Effector CD4-positive, alpha-beta T cell (primary cell): ENCODE measurements at regions not wholly inside any gene's neighbourhood (a gene's known extent, or its start where the extent isn't known, plus 50 kb on each side); places are given as distances from the start of the nearest gene placed in this dataset.

ENCODE experiments used
- DNase-seq: peaks from one replicate; pipeline ENCODE4 v3.0.0-alpha.2; 2020

DNA sequence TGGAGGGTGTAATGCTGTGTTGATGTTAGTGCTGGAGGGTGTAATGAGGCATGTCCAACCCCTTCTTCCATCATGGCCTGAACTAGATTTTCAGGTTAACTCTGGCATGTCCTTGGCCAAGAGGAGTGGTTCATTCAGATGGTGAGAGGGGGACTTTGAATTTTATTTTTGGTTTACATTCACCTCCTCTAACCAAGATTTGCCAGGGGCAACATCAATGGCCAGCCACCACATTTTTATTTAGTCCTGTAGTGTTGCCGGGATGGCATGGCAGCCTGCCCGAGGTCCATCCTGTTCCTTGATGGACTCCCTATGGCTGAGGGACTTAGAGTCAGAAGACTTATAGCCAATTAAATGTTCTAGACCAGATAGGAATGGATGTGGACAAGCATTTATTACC lies 484.6 kb upstream of the HS6ST1 start:
- DNase-seq = no peak

DNA sequence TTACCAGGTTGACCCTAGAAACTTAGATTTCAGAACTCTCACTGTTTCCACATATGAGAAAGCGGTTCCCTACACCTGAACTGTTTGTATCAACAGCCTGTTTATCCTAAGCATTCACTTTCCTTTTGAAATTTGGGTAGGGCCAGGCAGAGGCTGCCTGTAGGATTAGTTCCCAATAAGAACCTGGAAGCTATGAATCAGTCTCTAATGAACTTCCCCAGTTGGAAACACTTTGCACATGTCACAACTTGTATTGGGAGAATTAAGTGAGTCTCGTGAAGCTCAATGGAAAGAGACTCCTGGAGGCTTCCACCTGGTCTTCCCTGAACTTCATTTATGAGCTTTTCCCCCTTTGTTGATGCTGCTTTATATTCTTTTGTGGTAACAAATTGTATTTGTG lies 486.6 kb upstream of the HS6ST1 start:
- DNase-seq = no peak

DNA sequence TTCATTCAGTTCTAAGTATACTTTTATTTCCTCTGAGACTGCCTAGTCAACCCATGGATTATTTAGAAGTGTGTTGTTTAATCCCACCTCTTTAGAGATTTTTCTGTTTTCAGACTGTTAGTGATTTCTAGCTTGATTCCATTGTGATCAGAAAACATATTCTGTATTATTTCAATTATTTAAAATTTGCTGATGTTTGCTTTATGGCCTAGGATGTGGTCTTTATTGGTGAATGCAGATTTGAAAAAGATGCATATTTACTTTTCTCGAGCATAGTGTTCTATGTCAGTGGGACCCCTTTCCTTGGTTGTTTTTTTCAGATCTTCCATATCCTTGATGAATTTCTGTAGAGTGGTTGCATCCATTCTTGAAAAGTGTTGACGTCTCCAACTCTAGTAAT lies 487.2 kb upstream of the HS6ST1 start:
- DNase-seq = no peak

DNA sequence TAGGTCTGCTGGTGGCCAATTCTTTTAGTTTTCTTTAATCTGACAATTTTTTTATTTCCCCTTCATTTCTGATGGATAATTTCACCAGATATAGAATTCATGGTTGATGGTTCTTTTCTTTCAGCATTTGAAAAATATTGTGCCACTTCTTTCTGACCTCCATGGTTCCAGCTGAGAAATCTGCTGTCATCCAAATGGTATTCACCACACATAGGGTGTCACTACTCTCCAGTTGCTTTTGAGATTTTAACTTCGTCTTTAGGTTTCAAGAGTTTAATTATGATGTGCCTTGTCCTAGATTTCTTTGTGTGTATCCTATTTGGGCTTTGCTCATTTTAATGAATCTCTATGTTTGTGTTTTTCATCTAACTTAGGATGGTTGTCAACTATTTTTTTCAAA lies 488.6 kb upstream of the HS6ST1 start:
- no peak for DNase-seq

DNA sequence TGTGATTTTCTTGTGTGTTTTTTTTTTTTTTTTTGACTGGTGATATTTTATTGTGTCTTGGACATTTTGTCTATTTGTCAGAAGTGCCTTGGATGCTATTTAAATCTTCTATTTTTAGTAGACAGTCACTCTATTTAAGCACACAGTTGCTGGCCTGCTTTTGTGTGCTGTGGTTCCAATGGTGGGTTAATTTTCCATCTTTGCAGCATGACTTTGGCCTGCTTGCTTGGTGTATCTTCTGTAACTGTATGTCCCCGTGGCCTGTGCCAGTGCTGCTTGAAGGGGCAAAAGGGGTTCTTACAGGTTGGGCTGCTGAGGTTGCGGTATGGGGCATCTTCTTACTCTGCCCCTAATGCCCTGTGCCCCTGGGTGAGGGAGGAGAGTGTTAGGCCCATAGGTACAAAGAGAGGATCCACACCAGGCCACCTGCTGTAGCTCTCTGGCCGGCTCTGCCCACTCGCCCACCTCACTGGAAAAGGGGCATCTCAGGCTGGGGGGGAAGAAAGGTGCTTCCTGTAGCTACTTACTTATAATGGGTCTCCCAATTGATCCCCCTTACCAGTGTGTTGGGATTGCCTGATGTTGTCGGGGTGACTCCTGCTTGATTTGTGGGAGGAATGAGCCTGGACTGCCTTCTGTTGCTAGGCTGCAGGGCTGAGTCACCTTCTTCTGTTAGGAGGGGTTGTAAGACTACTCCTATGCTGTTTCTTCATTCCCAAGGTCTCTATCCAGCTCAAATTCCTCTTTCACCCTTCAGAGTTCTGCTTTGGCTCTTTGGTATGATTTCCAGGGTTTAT lies 490.0 kb upstream of the HS6ST1 start:
- DNase-seq = no peak

DNA sequence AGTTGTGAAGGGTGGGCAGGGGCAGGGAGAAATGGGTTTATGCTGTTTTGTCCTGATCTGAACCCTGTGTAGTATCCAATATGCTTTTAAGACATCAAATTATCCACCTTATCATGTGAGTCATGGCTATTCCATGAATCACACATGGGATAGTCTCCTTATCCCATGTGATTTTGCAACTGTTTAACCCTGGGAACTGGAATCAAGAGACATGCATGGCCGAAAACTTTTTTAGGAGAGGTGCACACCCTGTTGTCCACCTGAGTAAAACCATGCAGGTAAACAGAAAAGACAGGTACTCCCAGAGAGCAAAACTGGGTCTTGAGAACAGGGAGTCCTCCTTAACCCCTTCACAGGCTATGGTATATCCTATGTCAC lies 490.6 kb upstream of the HS6ST1 start:
- no peak for DNase-seq

DNA sequence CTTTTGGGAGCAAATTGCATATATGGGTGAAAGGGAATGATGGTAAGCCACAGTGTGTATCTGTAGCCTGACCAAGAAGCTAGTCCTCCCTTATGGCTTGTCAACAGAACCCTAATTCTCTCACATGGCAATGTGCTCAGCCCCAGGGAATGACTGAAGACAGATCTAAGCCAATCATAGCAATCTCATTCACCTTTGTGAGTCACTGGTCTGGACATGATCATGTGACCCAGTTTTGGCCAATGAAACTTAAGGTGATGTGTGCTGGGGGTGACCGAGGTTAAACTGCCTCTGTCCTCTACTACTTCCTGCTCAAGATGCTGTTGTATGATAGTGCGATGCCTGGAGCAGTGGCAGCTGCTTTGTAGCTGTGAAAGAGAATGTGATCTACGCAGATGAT lies 491.2 kb upstream of the HS6ST1 start:
- DNase-seq = no peak

DNA sequence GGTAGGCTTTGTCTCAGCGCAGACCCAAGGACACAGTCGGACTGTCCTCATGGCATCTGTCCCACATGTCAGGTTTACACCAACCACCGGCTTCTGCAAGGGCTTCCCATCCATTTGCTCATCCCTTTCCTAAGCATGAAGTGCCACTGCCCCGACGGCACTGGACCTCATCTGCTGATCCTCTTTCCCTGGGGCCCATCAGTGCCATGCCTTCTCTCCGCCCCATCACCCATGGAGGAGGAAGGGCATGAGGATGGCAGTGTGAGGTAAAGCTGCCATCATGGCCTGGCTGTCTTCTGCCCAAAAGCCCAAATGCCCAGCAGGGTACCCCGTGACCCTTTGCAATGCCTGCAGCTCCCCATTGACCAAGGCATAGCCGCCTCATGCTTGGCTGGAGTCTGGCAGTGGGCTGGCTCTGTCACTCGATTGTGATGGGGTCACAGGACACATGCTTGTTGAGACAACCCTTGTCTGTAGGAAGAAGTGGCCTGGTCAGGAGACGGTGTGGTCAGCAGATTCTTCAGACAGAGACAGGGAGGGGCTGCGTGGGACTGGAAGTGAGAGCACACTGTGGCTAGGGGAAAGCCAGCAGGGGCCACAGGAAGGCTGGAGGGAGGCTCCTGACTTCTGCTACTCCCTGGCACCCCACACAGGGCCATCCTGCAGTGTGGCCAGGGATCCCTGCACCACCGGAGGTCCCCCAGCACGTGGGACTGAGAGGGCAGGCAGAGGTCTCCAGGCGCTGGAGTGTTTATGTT lies 493.7 kb upstream of the HS6ST1 start:
- DNase-seq = no peak

DNA sequence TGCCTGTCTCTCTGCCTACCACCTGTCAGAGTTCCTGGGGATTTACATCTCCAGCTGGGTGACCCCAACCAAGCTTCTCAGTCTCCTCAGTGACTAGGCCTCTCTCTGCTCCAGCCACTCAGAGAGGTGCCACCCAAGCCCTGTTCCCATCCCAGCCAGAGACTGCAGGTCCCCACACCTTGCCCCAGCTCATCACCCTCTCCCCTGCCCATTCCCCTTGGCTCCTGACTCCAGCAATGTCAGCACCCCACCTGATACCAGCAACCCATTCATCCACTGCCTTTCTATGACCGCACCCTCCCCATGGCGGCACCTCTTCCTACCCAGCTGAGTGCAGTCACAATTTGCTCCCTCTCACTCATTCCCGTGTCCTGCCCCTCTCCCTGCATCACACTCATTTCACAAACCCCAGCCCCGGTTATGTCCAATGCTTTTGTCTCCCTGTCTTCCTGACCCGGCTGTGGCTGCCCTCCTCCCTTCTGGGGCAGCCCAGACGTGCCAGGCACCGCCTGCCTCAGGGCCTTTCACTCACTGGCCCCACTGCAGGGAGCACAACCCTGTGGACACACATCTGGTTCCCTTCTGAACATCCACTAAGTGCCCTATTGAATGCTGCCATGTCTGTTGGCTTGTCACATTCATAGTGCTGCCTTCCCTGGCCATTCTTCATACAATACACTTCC lies 494.8 kb upstream of the HS6ST1 start:
- no peak for DNase-seq

DNA sequence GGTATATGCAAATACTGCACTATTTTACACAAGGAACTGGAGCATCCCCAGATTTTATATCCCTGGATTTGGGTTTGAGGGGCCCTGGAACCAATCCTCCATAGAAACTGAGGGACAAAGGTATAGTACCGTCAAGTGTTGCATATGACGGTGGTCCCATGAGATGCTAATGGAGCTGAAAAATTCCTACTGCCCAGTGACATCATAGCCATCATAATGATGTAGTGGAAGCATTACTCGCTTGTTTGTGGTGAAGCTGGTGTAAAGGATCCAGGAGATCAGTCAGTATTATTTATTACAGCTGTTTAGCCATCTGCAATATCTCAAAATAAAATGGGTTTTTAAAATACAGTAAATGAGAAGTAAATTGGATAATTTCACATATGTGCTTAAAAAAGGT lies 496.6 kb upstream of the HS6ST1 start:
- DNase-seq = no peak

DNA sequence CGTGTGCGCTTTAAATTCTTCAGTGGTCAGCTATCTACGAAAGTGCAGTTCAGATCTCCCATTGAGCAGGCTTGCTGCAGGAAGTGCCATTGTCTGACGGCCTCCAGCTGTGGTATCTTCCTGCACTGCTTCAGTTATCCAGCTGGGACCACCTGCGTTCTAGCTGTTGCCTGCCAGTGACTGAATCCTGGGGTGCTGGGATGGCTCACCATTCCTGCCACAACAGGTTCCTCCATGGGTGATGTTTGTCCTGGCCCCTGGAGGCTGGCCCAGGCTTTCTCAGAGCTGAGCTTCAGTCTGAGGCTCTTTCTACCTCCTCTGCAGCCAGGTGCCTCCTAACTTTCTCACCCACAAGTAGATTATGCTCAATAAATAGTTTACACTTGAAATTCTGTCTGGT lies 498.5 kb upstream of the HS6ST1 start:
- DNase-seq = no peak

DNA sequence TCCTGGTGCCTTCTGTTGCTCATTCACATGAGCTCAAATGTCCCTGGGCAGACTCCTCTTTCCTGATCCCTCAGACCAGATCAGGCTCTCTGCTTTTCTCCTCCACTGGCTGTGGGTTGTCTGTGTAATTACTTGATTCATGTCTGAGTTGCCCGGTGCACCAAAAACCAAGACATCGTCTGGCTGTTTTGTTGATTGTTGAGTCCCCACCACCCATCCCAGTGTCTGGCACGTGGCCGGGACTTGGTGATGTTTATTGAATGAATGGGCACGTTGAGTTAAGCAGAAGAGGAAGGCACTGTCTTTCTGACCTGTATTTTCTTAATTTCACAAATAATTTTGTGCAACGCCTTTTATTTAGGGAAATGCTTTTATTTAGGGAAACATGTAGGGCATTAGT lies 499.1 kb upstream of the HS6ST1 start:
- DNase-seq = no peak

DNA sequence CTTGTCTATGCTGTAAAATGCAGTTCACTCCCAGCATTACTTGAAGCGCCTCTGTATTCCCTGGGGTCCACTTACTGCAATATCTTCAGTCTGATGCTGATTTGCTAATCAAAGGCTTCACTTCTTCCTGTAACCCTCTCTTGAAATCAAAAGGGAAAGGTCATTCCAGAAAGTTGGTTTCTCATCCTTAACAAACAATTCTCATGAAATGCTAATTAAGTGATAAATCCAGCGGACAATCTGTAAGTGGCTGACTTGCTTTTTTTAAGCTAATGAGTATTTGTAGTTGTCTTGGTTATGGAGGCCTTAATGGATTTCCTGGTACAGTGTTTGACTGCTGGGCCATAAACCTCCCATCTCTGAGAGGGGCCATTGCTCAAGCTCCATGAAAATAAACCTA lies 499.6 kb upstream of the HS6ST1 start:
- no peak for DNase-seq

DNA sequence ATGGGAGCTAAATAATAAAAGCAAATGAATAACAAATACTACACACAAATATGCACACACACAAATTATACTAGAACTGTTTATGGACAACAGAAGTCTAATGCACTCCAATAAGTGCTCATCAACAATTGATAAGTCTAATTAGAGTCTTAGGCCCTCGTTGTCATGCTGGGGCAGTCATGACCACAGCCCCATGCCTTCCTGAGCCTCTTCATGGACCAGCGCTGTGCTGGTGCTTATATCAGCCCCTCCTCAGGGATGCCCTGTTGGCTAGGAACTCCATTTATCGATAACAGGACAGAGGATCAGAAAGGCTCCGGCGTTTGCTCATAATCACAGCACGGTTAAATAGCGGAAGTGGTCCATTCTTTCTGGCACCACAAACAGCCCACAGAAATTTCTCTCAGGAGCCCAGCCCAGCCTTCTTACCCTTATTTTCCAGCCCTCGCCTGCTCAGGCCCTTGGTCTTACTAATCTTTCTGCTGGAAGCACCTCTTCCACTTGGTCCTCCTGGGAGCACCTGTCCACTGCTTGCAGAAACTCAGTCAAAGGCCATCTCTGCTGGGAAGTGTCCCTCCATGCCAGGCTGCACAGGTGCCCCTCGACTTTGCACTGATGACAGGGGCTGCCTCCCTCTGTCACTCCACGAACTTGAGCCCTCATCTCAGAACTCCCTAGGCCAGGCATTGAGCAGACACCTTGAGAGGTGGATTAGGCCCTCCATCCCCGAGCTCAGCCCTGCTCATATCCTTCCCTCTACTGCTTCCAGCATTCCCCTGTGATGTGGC lies 500.2 kb upstream of the HS6ST1 start:
- no peak for DNase-seq

DNA sequence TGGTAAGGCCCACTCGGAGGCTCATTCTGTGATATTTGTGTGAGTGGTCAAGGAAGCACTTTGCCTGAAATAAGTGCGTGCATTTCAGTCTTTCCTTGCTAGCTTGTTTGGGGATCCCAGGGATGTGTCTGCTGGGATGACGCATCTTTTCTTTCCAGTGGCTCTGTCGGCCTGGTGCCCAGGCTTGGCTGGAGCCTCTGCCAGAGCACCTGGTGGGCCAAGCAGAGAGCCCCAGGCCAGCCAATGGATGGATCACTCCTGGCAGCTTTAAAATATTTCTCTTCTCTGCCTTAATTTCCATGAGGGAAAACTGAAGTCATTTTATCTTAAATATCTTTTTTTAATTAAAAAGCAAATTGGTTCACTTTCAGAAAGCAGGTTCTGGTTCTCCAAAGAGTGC lies 501.8 kb upstream of the HS6ST1 start:
- no peak for DNase-seq

DNA sequence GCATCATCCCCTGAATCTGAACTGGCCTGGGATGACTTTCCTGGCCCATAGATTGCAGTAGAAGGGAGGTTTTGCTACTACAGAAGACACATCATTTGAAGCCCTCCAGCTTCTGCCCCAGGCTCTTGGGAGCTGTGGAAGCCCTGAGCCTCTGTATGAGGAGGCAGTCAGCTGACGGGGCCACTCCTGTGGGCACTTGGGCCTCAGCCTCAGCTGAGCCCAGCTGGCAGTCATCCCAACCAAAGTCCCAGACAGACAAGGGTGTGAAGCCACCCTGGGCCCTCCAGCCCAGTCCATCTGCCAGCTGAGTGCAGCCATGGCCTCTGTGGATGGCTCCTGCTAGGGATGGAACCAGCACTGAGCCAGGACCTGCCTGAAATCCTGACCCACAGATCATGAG lies 502.3 kb upstream of the HS6ST1 start:
- no peak for DNase-seq

DNA sequence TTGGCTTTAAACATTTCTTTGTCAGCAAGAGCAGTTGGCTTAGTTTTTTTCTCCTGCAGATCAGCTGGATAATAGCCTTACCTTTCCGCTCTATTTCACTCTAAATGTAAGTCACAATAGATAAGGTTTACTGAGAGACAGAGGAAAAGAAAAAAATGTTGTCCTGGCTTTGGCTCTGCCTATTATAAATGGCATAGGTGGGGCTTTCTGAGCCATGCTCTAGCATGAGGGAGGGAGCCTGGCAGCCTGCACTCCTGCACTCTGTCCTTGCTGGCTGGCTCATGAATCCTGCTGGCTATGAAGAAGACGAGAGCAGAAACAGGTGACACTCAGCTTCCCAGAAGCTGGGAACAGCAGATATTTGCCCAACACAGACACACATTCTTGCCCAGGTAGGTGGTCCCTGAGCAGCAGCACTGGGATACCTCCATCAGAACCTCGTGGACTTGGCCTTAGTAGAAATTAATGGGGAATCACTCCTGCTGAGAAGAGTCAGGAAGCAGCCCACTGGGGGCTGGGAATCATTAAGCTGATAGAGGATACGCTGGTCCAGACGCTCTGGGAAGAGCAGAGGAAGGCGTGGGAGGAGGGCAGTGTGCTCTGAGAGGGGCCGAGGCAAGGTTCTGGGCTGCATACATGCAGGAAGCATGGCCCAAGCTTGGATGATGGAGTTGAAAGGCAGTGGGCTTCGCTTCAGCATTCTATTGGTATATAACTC lies 514.4 kb upstream of the HS6ST1 start:
- DNase-seq = no peak

DNA sequence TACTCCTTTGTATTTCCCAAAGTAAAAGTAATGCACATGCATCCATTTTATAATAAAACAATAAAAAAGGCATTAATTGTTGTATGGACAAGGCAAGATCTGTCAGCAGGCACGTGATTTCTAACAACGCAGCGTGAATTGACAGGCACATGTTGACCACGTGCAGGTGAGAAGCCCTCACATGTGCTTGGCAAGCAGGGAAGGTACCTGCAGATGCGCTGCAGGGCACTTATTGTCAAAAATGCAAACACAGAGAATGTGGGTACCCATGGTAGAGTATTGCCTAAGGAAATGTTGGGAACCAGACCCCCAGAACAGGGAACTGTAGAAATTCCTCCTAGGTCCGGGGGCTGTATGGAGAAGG lies 515.0 kb upstream of the HS6ST1 start:
- DNase-seq = no peak

DNA sequence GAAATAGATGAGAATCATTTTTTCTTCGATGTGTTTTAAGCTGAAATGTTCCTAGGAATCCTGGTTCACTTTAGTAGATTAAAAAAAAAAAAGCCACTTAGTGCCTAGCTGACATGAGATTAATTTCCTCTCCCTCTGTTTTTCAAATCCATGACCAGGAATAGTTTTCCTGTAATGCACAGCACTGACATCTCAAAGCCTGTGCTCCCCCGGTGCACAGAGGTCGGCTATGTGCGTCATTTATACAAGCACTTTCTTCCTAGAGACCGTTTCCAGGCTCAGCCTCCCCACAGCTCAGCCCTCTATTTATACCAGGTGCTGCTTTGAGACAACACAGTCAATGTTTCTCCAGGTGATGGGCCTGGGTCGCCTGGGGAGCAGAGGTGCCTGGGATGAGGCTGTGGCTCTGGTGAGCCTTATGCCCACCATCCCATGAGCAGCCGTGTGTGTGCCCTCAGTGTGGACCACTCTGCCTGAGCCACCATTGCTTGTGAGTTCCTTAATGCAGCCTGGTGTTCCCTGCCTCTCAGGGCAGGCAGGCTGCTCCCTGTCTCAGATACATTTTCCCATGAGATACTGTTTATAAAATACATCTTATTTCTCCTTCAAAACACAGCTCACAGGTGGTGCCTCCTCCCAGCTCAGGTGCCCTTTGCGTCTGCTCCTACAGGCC lies 515.7 kb upstream of the HS6ST1 start:
- DNase-seq = no peak

DNA sequence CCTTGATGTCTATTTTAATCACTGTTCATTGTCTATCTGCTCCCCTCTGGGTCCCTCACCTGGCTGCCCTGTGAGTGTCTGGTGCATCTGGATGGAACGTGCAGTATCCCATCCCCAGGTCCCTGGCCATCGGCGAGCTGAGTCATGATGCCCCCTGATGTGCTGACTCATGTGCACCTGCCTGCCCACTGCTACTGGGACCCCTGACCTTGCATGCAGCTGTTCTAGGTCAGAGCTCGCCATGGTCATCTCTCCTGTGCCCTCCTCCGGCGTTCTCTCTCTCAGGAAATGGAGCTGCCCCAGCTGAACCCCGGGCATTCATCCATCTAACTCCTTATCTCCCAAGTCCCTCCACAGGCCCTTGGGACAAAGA lies 516.2 kb upstream of the HS6ST1 start:
- DNase-seq = no peak

DNA sequence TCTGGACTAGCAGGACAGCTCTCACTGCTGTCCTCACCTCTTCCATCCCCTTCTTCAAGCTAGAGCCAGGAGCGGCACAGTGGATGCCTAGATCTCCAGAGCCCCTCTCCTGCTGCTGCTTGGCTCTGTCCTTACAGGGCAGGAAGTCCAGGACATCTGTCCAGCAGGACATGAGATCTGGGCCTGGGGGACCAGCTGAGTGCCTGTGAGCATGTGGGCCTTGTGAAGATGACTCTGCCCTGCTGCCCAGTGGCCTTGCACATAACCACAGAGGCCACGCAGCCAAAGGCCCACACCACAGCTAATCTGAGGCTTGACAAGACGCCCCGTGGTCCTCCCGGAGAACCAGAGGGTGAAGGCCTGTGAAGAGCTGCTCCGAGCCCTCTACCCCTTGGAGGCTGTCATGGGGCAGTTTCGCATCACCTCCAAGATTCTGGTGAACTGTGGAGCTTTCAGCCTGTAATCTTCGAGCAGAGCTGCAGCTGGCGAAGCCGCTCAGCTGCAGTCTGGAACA lies 516.7 kb upstream of the HS6ST1 start:
- DNase-seq = no peak

DNA sequence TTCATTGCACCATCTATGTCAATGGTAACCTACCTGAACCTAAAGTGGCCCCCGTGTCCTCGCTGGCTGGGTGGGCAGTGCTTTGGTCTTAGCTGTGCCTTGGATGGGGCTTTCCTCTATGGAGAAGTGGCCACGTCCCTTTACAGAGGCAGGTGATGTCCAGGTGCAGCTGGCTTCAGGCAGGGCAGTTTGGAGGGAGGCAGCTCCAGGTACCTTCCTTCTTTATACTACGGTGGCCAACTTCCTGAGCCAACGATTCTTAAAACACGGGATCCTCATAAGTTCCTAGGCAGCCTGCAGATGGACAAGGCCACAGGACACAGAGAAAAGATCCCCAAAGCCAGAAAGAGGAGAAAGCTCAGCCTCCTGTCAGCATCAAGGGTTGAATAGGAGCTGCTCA lies 517.3 kb upstream of the HS6ST1 start:
- DNase-seq = no peak
